ENCODE measurements at regions not wholly inside any gene's neighbourhood (a gene's known extent, or its start where the extent isn't known, plus 50 kb on each side); places are given as distances from the start of the nearest gene placed in this dataset.

DNA sequence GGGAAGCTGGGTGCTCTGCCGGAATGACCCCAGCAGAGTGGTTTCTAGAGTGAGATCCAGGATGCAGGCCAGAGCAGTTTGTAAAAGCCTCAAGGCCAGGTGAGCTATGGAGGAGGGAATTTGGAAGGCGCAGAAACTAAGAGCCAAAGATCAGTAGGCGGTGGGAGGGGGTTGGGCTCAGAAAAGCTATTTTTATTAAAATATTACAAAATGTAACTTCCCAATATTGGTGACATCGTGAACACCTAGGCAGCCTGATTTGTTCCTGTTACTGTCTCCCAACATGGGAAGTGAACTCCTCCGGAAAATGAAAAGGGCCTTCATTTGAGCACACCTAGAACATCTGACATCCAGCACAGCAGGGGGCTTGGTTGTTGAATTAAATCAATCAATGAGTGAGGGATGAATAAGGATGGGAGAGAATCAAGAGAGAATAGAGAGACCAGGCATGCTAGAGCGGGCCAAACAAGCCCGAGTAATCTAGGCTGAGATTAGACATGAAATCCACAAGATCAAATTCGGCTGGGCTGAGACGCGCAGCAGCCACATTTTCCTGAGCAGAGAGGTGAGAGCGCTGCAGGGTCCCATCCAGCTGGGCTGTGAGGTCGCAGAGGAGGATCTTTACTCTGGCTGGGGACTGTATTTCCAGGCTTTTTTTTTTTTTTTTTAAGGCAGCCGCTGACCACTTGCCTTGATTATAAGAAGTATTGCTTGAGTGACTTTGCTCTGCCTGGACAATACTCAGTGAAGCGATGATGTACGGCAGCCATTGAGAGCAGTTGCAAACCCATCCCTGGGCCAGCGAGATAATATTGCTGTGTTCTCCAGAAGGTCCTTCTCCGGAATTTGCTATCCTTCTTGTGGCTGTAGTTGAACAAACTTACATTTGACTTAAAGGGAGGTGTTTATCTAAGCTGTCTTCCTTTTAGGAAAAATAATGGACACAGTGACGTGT, 178.0 kb upstream of the KL start:
- TF ChIP-seq, protein P1, sequence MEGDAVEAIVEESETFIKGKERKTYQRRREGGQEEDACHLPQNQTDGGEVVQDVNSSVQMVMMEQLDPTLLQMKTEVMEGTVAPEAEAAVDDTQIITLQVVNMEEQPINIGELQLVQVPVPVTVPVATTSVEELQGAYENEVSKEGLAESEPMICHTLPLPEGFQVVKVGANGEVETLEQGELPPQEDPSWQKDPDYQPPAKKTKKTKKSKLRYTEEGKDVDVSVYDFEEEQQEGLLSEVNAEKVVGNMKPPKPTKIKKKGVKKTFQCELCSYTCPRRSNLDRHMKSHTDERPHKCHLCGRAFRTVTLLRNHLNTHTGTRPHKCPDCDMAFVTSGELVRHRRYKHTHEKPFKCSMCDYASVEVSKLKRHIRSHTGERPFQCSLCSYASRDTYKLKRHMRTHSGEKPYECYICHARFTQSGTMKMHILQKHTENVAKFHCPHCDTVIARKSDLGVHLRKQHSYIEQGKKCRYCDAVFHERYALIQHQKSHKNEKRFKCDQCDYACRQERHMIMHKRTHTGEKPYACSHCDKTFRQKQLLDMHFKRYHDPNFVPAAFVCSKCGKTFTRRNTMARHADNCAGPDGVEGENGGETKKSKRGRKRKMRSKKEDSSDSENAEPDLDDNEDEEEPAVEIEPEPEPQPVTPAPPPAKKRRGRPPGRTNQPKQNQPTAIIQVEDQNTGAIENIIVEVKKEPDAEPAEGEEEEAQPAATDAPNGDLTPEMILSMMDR (IDR thresholded peaks at IDR 0.05; ENCODE audit: low read depth, low read length), result no peak
- TF ChIP-seq EZH2phosphoT487 (IDR thresholded peaks at IDR 0.05; ENCODE audit: low read depth), result no peak
